Lower leg skin (tissue), 4 donors: ENCODE measurements at regions not wholly inside any gene's neighbourhood (a gene's known extent, or its start where the extent isn't known, plus 50 kb on each side); places are given as distances from the start of the nearest gene placed in this dataset.
"Not testable (repeated sequence)": the region's sequence is repeated elsewhere in the genome, so short reads cannot be mapped to it uniquely, and the experiment has no call there.

Experiments used
- DNase-seq, 2 donors: peaks; one replicate each; pipeline ENCODE4 v3.0.0-alpha.2; 2019; ENCODE audit warnings: low spot score in 2 of 2
- H3K4me3 ChIP-seq: fragments of 200-600 bp; sonication (generic); 2 replicates; pipeline ENCODE4 v1.5.1; 2017; ENCODE audit warnings: mild to moderate bottlenecking, low read depth; ENCODE audit not compliant: poor library complexity, severe bottlenecking
- POLR2A ChIP-seq, 2 donors: fragments of 450-650 bp; IDR thresholded peaks; one replicate each; pipeline ENCODE4 v1.6.1; 2016 to 2017; ENCODE audit warnings: antibody characterized with exemption in 2 of 2, mild to moderate bottlenecking in 1 of 2, moderate library complexity in 1 of 2
- WGBS, 2 donors: methylation state at CpG; one replicate each; pipeline ENCODE4 v1.1.5; 2018; 5-methylcytosine and 5-hydroxymethylcytosine counted together
- intact Hi-C: fragments of 100-400 bp; cut with DNase I; formaldehyde crosslinking; loops from one replicate; pipeline ENCODE4 v1.15.0; 2023; ENCODE audit warnings: low total_unique reads
- TF ChIP-seq, protein P1 (sequence below), 3 donors: fragments of 450-650 bp; IDR thresholded peaks; one replicate each; pipeline ENCODE4 v1.5.1; 2016; ENCODE audit warnings: antibody characterized with exemption in 3 of 3, mild to moderate bottlenecking in 3 of 3, moderate library complexity in 2 of 3

DNA sequence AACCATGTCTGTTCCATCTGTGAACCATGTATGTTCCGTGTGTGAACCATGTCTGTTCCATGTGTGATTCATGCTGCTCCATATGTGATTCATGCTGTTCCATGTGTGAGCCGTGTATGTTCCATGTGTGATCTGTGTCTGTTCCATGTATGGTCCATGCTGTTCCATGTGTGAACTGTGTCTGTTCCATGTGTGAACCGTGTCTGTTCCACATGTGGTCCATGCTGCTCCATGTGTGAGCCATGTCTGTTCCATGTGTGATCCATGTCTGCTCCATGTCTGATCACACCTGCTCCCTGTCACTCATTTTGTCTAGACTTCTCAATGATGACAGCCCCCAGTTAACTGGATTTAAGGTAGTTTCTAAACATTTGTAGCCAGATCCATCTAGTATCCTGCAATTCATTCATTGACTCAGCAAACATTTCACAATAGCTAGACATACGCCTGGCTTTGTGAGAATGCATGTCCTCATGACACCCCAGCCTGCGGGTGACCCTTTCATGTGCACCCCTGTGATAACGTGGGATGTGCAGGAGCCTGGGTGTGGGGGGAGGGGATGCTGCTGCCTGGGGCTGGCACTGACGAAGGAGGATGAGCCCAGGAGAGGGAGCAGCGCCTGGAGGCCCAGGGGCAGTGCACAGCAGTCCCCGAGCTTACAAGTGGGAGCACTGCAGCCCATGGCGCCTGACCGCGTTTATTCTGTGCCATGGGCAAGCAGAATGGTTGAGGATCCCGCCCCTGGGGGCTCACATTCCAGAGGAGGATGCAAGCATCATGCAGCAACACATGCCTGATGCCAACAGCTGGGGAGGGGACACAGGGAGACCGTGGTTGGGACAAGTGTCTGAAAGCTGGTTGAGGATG, 74.1 kb upstream of the METTL9 start:
- WGBS, 2 donors = 51 to 66% methylated on average over 14 of the region's 14 CpGs
- intact Hi-C loops, H3K4me3 ChIP-seq, DNase-seq: not testable (repeated sequence)
- TF ChIP-seq, protein P1, sequence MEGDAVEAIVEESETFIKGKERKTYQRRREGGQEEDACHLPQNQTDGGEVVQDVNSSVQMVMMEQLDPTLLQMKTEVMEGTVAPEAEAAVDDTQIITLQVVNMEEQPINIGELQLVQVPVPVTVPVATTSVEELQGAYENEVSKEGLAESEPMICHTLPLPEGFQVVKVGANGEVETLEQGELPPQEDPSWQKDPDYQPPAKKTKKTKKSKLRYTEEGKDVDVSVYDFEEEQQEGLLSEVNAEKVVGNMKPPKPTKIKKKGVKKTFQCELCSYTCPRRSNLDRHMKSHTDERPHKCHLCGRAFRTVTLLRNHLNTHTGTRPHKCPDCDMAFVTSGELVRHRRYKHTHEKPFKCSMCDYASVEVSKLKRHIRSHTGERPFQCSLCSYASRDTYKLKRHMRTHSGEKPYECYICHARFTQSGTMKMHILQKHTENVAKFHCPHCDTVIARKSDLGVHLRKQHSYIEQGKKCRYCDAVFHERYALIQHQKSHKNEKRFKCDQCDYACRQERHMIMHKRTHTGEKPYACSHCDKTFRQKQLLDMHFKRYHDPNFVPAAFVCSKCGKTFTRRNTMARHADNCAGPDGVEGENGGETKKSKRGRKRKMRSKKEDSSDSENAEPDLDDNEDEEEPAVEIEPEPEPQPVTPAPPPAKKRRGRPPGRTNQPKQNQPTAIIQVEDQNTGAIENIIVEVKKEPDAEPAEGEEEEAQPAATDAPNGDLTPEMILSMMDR (IDR thresholded peaks at IDR 0.05) = peak in 1 of 3 donors; percentile 29

GRCh38 chr16:21525956-21526922, 73.1 kb upstream of the METTL9 start:
- DNase-seq, intact Hi-C loops, H3K4me3 ChIP-seq: not testable (repeated sequence)
- WGBS, 2 donors = 78 to 79% methylated on average over 21 of the region's 21 CpGs

DNA sequence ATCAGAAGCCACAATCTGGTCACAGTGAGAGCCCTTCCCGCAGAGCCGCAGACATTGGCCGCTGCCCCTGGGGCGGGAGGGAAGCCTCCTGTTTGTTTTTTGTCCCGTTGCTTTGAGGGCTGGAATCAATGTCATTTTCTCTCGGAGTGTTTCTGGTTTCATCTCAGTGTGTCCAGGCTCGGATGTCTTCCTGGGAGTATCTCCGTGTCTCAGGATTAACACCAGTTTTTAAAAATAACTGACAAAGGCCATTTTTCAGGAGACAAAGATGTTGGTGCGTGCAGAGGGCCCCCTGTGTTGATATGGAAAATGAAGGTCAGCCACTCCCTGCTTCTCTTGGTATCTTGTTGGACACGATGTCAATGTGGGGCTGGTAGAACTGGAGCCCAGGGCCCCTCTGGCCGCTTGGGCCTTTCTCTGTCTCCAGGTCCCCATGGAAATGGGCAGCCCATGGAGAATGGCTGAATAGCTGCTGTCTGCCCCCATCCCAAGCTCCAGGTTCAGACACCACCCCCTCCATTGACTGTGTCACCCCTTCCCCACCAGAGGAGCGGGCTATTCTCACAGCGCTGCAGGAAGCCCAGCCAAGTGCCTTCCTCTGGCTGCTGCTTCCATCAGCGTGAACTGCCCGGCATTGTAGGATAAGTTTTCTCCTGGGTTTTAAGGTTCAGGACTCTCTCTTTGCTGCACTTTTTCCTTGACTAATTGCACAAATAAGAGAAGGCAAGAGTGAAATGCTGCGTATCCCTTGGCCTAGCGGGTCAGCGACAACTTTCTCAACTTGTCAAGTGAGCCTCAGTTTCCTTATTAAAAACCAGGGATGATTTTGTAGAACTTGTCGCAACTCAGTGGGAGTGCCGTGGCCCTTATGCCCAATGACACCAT, 72.2 kb upstream of the METTL9 start:
- intact Hi-C loops = no loop called here
- H3K4me3 ChIP-seq = no peak overlapping the region
- DNase-seq = no peak
- TF ChIP-seq POLR2A (IDR thresholded peaks at IDR 0.05) = no peak
- TF ChIP-seq, protein P1 (IDR thresholded peaks at IDR 0.05) = no peak
- WGBS, 2 donors = 83 to 87% methylated on average over 20 of the region's 20 CpGs

DNA sequence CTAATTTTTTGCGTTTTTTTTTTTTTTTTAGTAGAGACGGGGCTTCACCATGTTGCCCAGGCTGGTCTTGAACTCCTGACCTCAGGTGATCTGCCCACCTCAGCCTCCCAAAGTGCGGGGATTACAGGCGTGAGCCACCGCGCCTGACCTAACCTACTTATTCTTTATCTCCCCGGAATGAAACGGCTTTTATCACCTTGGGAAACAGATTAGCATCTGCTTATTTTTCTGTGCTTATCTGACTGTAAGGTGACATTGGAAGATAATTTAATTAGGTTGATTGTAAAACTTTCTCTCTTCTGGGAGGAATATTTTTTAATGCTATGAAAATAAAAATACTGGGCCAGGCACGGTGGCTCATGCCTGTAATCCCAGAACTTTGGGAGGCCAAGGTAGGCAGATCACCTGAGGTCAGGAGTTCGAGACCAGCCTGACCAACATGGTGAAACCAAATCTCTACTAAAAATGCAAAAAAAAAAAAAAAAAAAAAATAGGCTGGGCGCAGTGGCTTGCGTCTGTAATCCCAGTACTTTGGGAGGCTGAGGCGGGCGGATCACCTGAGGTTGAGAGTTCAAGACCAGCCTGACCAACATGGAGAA, 70.2 kb upstream of the METTL9 start:
- WGBS, 2 donors = 81 to 88% methylated on average over 14 of the region's 14 CpGs
- DNase-seq, H3K4me3 ChIP-seq, intact Hi-C loops: not testable (repeated sequence)

DNA sequence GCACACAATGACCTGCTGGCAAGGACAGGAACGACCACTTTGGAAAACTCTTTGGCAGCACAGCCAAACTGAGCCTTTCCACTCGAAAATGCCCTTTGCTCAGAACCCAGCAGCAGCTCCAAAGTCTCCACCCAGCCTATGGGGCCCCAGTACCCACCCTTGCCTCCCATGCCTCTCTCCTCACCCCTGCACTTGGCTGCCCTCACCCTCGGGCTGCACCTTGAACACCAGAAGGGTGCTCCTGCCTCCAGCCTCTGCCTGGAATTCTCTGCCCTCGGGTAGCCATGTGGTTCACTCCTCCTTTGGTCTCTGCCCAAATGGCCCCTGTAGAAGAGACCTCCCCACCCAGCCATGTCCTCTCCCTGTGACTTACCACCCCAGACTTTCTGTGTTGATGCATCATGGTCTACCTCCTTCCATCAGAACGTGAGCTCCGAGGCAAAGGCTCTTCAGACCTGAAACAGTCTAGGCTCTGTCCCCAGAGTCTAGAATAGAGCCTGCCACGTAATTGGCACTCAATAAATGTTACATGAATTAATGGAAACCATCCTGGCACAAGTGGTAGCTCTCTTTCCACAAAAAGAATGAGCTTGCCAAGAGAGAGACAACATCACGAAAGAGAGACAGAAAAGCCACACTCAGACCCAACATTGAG, 68.5 kb upstream of the METTL9 start:
- H3K4me3 ChIP-seq, intact Hi-C loops, DNase-seq: not testable (repeated sequence)
- 60 to 74% methylated on average over 7 of the region's 8 CpGs for WGBS, 2 donors

DNA sequence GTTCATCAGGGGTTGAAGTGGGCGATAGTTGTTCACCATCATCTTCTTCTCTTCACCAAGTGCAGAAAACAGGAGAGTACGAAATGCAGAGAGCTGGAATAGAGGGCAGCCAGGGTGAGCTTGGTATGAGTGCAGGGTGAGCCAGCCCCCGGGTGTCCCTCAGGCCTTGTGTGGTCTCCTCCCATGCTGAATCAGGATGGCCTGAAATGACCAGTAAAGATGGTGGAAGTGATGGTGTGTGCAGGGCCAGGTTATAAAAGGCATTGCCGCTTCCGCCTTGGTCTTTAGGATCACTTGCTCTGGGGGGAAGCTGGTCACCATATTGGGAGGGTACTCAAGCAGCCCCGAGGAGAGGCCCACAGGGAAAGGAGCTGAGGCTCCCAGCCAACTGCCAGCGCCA, 66.4 kb upstream of the METTL9 start:
- H3K4me3 ChIP-seq, intact Hi-C loops, DNase-seq: not testable (repeated sequence)
- WGBS, 2 donors = 93 to 96% methylated on average over 6 to 7 of the region's 7 CpGs

DNA sequence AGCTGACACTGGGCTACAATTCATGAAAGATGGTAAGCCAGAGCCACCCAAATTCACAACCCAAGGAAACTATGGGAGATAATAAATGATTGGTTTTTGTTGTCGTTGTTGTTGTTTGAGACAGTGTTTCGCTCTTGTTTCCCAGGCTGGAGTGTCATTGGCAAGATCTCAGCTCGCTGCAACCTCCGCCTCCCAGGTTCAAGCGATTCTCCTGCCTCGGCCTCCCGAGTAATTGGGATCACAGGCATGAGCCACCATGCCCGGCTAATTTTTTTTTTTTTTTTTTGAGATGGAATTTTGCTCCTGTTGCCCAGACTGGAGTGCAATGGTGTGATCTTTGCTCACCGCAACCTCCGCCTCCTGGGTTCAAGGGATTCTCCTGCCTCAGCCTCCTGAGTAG, 65.9 kb upstream of the METTL9 start:
- DNase-seq, intact Hi-C loops: not testable (repeated sequence)
- 96 to 97% methylated on average over 8 to 10 of the region's 10 CpGs for WGBS, 2 donors

GRCh38 chr16:21534561-21534960, 64.8 kb upstream of the METTL9 start:
- H3K4me3 ChIP-seq, intact Hi-C loops: not testable (repeated sequence)
- 66 to 81% methylated on average over 6 to 7 of the region's 7 CpGs for WGBS, 2 donors
- DNase-seq = peak in 1 of 2 donors; percentile 94

More for the DNA sequence above, 65.9 kb upstream of the METTL9 start:
- not testable (repeated sequence) for H3K4me3 ChIP-seq

- DNase-seq, intact Hi-C loops: not testable (repeated sequence)
- 75 to 93% methylated on average over 5 of the region's 7 CpGs for WGBS, 2 donors
Observed at GRCh38 chr16:21535201-21535600, 64.2 kb upstream of the METTL9 start.

GRCh38 chr16:21536740-21537139, 62.6 kb upstream of the METTL9 start:
- H3K4me3 ChIP-seq, intact Hi-C loops, DNase-seq: not testable (repeated sequence)
- WGBS, 2 donors = 75 to 98% methylated on average over 3 to 8 of the region's 16 CpGs

More at GRCh38 chr16:21535201-21535600, 64.2 kb upstream of the METTL9 start:
- H3K4me3 ChIP-seq = not testable (repeated sequence)

DNA sequence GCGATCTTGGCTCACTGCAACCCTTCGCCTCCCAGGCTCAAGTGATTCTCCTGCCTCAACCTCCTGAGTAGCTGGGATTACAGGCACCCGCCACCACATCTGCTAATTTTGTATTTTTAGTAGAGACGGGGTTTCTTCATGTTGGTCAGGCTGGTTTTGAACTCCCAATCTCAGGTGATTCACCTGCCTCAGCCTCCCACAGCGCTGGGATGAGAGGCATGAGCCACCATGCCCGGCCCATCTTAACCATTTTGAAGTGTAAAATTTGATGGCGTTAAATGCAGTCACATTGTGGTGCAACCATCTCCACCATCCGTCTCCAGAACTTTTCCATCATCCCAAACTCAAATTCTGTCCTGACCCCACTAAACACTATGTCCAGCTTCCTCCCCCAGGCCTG, 61.8 kb upstream of the METTL9 start:
- WGBS, 2 donors = 98 to 99% methylated on average over 7 to 8 of the region's 8 CpGs
- intact Hi-C loops, DNase-seq, H3K4me3 ChIP-seq: not testable (repeated sequence)
